ENCODE measurements at regions not wholly inside any gene's neighbourhood (a gene's known extent, or its start where the extent isn't known, plus 50 kb on each side); places are given as distances from the start of the nearest gene placed in this dataset.

GRCh38 chr13:104595511-104595910 lies 1529.3 kb upstream of the SLC10A2 start:
- no peak for TF ChIP-seq CTCF (IDR thresholded peaks at IDR 0.05)
- no peak for DNase-seq
- intact Hi-C loops (cut with DNase I; ENCODE audit: low total_unique reads): no loop called here
- Histone ChIP-seq H3K27ac (no peak overlapping the region), H3K27me3 (no peaks in the 10 kb centered on the region), H3K4me3 (no peak overlapping the region), H3K9me3 (no peaks in the 10 kb centered on the region), H3K36me3 (no peaks in the 10 kb centered on the region), H3K4me1 (no peaks in the 10 kb centered on the region)

GRCh38 chr13:104594806-104595205 lies 1528.6 kb upstream of the SLC10A2 start:
- no peak overlapping the region for H3K27ac ChIP-seq
- no peaks in the 10 kb centered on the region for H3K36me3 ChIP-seq
- no peak for DNase-seq
- intact Hi-C loops (cut with DNase I; ENCODE audit: low total_unique reads): no loop called here
- no peaks in the 10 kb centered on the region for H3K9me3 ChIP-seq
- H3K27me3 ChIP-seq: no peaks in the 10 kb centered on the region
- H3K4me3 ChIP-seq: no peak overlapping the region
- H3K4me1 ChIP-seq: no peaks in the 10 kb centered on the region
- no peak for TF ChIP-seq CTCF (IDR thresholded peaks at IDR 0.05)

GRCh38 chr13:104593693-104594092 lies 1527.5 kb upstream of the SLC10A2 start:
- Histone ChIP-seq H3K4me1 (no peaks in the 10 kb centered on the region), H3K36me3 (no peaks in the 10 kb centered on the region), H3K27ac (no peak overlapping the region), H3K27me3 (no peaks in the 10 kb centered on the region), H3K9me3 (no peaks in the 10 kb centered on the region), H3K4me3 (no peak overlapping the region)
- no peak for DNase-seq
- intact Hi-C loops (cut with DNase I; ENCODE audit: low total_unique reads): no loop called here
- TF ChIP-seq CTCF (IDR thresholded peaks at IDR 0.05): no peak

- intact Hi-C loops (cut with DNase I; ENCODE audit: low total_unique reads): no loop called here
- Histone ChIP-seq H3K9me3 (no peaks in the 10 kb centered on the region), H3K27me3 (no peaks in the 10 kb centered on the region), H3K4me3 (no peak overlapping the region), H3K4me1 (no peaks in the 10 kb centered on the region), H3K27ac (no peak overlapping the region), H3K36me3 (no peaks in the 10 kb centered on the region)
- no peak for DNase-seq
- no peak for TF ChIP-seq CTCF (IDR thresholded peaks at IDR 0.05)
Measured at GRCh38 chr13:104593251-104593576, 1527.0 kb upstream of the SLC10A2 start.

- H3K4me3 ChIP-seq: no peak overlapping the region
- no peak for TF ChIP-seq CTCF (IDR thresholded peaks at IDR 0.05)
- H3K9me3 ChIP-seq: no peaks in the 10 kb centered on the region
- intact Hi-C loops (cut with DNase I; ENCODE audit: low total_unique reads): no loop called here
- H3K27ac ChIP-seq: no peak overlapping the region
- no peaks in the 10 kb centered on the region for H3K27me3 ChIP-seq
- no peaks in the 10 kb centered on the region for H3K4me1 ChIP-seq
- DNase-seq: no peak
- no peaks in the 10 kb centered on the region for H3K36me3 ChIP-seq
Measured at GRCh38 chr13:104592545-104593250, 1526.5 kb upstream of the SLC10A2 start.

GRCh38 chr13:104592127-104592526 lies 1525.9 kb upstream of the SLC10A2 start:
- no peak for DNase-seq
- no peak for TF ChIP-seq CTCF (IDR thresholded peaks at IDR 0.05)
- no peak overlapping the region for H3K27ac ChIP-seq
- no peaks in the 10 kb centered on the region for H3K27me3 ChIP-seq
- H3K9me3 ChIP-seq: no peaks in the 10 kb centered on the region
- intact Hi-C loops (cut with DNase I; ENCODE audit: low total_unique reads): no loop called here
- H3K4me3 ChIP-seq: no peak overlapping the region
- H3K4me1 ChIP-seq: no peaks in the 10 kb centered on the region
- H3K36me3 ChIP-seq: no peaks in the 10 kb centered on the region
